Lower leg skin (tissue), 4 donors: ENCODE measurements at regions not wholly inside any gene's neighbourhood (a gene's known extent, or its start where the extent isn't known, plus 50 kb on each side); places are given as distances from the start of the nearest gene placed in this dataset.

ENCODE experiments used
- DNase-seq, 2 donors: peaks; one replicate each; pipeline ENCODE4 v3.0.0-alpha.2; 2019; ENCODE audit warnings: low spot score in 2 of 2
- H3K4me3 ChIP-seq: fragments of 200-600 bp; sonication (generic); 2 replicates; pipeline ENCODE4 v1.5.1; 2017; ENCODE audit warnings: mild to moderate bottlenecking, low read depth; ENCODE audit not compliant: poor library complexity, severe bottlenecking
- CTCF ChIP-seq, 3 donors: fragments of 450-650 bp; IDR thresholded peaks; one replicate each; pipeline ENCODE4 v1.5.1; 2016; ENCODE audit warnings: antibody characterized with exemption in 3 of 3, mild to moderate bottlenecking in 3 of 3, moderate library complexity in 2 of 3
- POLR2A ChIP-seq, 2 donors: fragments of 450-650 bp; IDR thresholded peaks; one replicate each; pipeline ENCODE4 v1.6.1; 2016 to 2017; ENCODE audit warnings: antibody characterized with exemption in 2 of 2, mild to moderate bottlenecking in 1 of 2, moderate library complexity in 1 of 2
- WGBS, 2 donors: methylation state at CpG; one replicate each; pipeline ENCODE4 v1.1.5; 2018; 5-methylcytosine and 5-hydroxymethylcytosine counted together
- intact Hi-C: fragments of 100-400 bp; cut with DNase I; formaldehyde crosslinking; loops from one replicate; pipeline ENCODE4 v1.15.0; 2023; ENCODE audit warnings: low total_unique reads

- no peak overlapping the region for H3K4me3 ChIP-seq
- no peak for DNase-seq
- WGBS, 2 donors: 78 to 80% methylated on average over 11 to 12 of the region's 12 CpGs
- intact Hi-C loops: no loop called here
- TF ChIP-seq CTCF (IDR thresholded peaks at IDR 0.05) (no peak), POLR2A (IDR thresholded peaks at IDR 0.05) (no peak)
Observed at GRCh38 chr12:124451637-124452243, 115.7 kb downstream of the NCOR2 start.

- intact Hi-C loops: no loop called here
- no peak for DNase-seq
- H3K4me3 ChIP-seq: no peak overlapping the region
- TF ChIP-seq CTCF (IDR thresholded peaks at IDR 0.05) (no peak), POLR2A (IDR thresholded peaks at IDR 0.05) (no peak)
- 87 to 90% methylated on average over 11 of the region's 11 CpGs for WGBS, 2 donors
Observed at GRCh38 chr12:124451016-124451415, 116.4 kb downstream of the NCOR2 start.

DNA sequence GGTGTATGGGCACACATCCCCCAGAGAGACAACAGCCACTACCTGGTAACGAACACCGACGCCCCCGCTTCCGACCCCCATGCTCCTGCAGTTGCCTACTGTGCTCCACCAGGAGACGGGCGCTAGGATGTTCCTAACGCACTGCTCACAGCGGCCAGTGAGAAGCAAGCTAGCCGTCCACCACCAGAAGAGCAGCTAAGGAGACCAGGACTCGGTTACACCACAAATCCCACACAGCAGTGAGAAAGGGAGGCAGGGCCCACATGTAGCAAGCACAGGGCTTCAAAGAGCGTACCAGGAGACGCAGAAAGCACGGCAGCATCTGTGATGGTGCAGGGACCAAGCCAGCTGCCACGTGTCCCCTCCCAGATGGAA, 117.0 kb downstream of the NCOR2 start:
- DNase-seq: no peak
- TF ChIP-seq POLR2A (IDR thresholded peaks at IDR 0.05) (no peak), CTCF (IDR thresholded peaks at IDR 0.05) (no peak)
- no peak overlapping the region for H3K4me3 ChIP-seq
- intact Hi-C loops: no loop called here
- 88 to 91% methylated on average over 15 of the region's 15 CpGs for WGBS, 2 donors

DNA sequence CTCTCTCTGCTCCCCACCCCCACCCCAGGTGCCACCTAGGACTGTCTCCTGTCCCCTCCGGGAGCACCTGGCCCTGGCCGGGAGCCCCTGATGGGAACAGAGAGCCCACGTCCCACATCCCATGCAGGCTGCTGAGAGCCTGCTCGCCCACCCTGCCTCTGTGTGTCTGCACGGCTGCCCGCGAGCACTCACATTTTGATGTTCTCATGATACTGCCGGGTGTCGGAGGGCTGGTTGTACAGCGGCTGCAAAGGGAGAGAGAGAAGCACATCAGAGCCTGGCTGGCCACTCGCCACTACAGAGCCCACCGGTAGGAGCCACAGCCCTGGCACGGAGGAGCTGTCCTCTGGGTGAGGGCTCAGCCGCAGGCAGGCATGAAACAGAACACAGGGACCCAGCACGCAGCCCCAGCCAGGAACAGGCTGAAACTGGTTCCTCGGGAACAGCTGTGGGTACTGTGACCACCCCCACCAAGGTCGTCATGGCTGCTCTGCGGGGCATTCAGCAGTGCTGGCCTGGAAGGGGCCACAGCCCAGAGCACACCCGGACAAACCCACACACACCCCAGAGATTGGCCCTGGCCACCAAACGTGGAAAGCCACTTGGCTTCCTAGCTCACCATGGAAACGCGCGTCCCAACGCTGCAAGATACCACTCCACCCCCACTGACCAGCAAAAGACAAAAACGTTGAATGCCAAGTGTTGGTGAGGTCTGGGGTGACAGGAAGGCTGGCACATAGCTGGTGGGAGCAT, 117.6 kb downstream of the NCOR2 start:
- intact Hi-C loops: no loop called here
- TF ChIP-seq CTCF (IDR thresholded peaks at IDR 0.05): no peak
- no peak for TF ChIP-seq POLR2A (IDR thresholded peaks at IDR 0.05)
- H3K4me3 ChIP-seq: no peak overlapping the region
- WGBS, 2 donors: 83 to 86% methylated on average over 19 to 24 of the region's 25 CpGs
- DNase-seq: no peak

DNA sequence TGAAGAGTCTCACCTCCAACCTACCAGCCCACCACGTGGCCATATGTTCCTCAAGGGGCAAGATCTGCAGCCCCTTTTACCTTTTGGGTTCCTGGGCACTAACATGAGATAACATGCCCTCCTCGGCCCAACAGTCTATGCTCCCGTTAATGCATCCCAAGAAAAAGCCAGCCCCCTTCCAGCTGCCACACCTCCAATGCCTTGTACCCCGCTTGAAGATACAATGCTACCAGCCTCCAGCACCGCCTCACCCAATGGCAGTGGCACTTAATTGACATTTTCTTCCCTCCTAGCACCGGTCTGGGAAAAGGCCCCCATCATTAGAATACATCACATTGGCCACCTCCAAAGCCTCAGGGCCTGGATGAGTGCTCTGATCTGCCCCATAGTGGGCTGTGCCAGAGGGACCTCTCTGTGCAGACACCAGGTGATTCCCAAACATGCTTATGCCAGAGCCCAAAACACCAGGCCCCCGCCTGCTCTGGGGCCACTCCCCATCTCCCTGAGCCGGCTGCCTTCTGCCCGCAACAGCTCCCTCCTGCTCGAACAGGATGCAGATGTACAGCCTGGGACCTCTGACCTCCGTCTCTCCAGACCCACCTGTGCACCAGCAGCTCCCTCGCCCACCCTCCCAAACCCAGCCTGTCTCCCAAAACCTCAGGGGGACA, 118.3 kb downstream of the NCOR2 start:
- TF ChIP-seq CTCF (IDR thresholded peaks at IDR 0.05) (no peak), POLR2A (IDR thresholded peaks at IDR 0.05) (no peak)
- 88 to 91% methylated on average over 12 of the region's 12 CpGs for WGBS, 2 donors
- no peak overlapping the region for H3K4me3 ChIP-seq
- DNase-seq: no peak
- intact Hi-C loops: no loop called here
